ENCODE measurements at regions not wholly inside any gene's neighbourhood (a gene's known extent, or its start where the extent isn't known, plus 50 kb on each side); places are given as distances from the start of the nearest gene placed in this dataset.
"Not testable (repeated sequence)": the region's sequence is repeated elsewhere in the genome, so short reads cannot be mapped to it uniquely, and the experiment has no call there.

DNA sequence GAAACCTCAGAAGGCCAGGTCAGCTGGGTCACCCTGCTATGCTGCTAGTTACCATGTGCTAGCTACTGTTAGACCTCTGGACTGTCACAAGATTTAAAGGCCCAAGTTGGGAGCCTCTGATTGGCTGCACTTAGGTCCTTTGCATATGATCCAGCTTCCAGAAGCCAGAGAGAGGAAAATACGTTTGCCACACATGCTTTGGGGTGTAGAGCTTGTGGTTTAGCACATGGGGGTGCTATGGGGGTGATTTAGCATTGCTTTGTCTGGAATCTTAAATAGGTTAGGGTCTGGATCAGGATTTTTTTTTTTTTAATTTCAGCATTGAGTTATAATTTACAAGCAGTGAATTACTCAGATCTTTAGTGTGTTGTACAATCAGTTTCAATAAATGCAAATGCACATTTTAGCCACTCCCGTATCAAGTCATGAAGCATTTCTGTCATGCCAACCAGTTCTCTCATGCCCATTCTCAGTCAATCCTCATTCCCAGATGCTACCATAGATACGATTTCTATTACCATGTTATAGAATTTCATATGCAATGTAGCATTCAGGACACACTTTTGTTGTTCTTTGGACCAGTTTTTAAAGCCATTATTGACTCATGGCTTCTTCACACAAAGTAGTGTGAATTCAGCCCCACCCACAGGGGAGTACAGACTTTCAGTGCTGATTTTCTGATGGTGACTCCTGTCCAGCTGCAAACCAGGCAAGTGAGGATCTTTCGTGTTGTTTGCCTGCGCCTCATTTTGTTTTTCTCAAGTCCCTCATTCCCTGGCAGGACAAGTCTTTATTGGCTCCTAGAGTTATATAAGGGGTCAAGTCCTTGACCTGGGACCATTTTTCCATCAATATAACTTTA is 250.4 kb downstream of the LRRC70 start:
- DNase-seq (ENCODE audit: low spot score), result no peak
- Histone ChIP-seq H3K36me3 (ENCODE audit: insufficient read depth, low read length) (no peaks in the 10 kb centered on the region), H3K9me2 (ENCODE audit: insufficient read depth, low read length) (no peaks in the 10 kb centered on the region), H3K4me1 (ENCODE audit: insufficient read depth, low read length, poor library complexity, severe bottlenecking) (no peaks in the 10 kb centered on the region), H3K27ac (ENCODE audit: low read depth, low read length, poor library complexity, severe bottlenecking) (no peak overlapping the region), H4K20me1 (ENCODE audit: insufficient read depth, low read length) (no peaks in the 10 kb centered on the region), H3K79me2 (ENCODE audit: insufficient read depth, low read depth, low read length) (no peaks in the 10 kb centered on the region), H3K9me3 (ENCODE audit: low read length) (no peaks in the 10 kb centered on the region), H3K4me2 (ENCODE audit: low read length) (no peak overlapping the region), H3K4me3 (ENCODE audit: low read depth, low read length, poor library complexity, severe bottlenecking) (no peak overlapping the region), H2AFZ (ENCODE audit: low read length) (no peak overlapping the region)
- ChIA-PET POLR2A (interaction anchor here (0.6 to 0.7 kb wide), 2 partner anchors 13 to 634 kb away, joined by 4 read pairs; no protein-coding TSS in a partner anchor), CTCF (ENCODE audit: unreplicated experiment) (no interaction called here)
- intact Hi-C loops (cut with micrococcal nuclease; ENCODE audit: unreplicated experiment), result no loop called here
- BruUV-seq (replicated peaks), result no TSS peak
- TF ChIP-seq EZH2phosphoT487 (IDR thresholded peaks at IDR 0.05; ENCODE audit: borderline replicate concordance, low read depth, low read length), result no peak
- TF ChIP-seq, protein P1, sequence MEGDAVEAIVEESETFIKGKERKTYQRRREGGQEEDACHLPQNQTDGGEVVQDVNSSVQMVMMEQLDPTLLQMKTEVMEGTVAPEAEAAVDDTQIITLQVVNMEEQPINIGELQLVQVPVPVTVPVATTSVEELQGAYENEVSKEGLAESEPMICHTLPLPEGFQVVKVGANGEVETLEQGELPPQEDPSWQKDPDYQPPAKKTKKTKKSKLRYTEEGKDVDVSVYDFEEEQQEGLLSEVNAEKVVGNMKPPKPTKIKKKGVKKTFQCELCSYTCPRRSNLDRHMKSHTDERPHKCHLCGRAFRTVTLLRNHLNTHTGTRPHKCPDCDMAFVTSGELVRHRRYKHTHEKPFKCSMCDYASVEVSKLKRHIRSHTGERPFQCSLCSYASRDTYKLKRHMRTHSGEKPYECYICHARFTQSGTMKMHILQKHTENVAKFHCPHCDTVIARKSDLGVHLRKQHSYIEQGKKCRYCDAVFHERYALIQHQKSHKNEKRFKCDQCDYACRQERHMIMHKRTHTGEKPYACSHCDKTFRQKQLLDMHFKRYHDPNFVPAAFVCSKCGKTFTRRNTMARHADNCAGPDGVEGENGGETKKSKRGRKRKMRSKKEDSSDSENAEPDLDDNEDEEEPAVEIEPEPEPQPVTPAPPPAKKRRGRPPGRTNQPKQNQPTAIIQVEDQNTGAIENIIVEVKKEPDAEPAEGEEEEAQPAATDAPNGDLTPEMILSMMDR (conservative IDR thresholded peaks at IDR 0.05; ENCODE audit: low read length), result no peak

DNA sequence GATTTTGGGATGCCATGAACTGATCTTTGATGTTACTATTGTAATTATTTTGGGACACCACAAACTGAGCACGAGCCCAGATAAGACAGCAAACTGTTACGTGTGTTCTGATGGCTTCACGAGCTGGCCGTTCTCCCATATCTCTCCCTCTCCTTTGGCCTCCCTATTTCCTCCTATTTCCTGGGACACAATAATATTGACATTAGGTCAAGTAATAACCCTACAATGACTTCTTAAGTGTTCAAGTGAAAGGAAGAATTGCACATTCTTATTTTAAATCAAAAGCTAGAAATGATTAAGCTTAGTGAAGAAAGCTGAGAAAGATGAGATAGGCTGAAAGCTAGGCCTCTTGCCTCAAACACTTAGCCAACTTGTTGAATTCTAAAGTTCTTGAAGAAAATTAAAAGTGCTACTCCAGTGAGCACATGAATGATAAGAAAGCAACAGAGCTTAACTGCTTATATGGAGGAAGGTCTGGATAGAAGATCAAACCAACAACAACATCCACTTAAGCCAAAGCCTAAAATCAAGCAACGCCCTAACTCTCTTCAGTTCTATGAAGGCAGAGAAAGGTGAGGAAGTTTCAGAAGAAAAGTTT is 247.1 kb downstream of the LRRC70 start:
- no peaks in the 10 kb centered on the region for H4K20me1 ChIP-seq (ENCODE audit: insufficient read depth, low read length)
- H3K36me3 ChIP-seq (ENCODE audit: insufficient read depth, low read length), result no peaks in the 10 kb centered on the region
- no peak overlapping the region for H3K4me3 ChIP-seq (ENCODE audit: low read depth, low read length, poor library complexity, severe bottlenecking)
- H3K9me3 ChIP-seq (ENCODE audit: low read length), result no peaks in the 10 kb centered on the region
- no peaks in the 10 kb centered on the region for H3K4me1 ChIP-seq (ENCODE audit: insufficient read depth, low read length, poor library complexity, severe bottlenecking)
- no peaks in the 10 kb centered on the region for H3K79me2 ChIP-seq (ENCODE audit: insufficient read depth, low read depth, low read length)
- ChIA-PET POLR2A (no interaction called here), CTCF (ENCODE audit: unreplicated experiment) (no interaction called here)
- no peaks in the 10 kb centered on the region for H3K9me2 ChIP-seq (ENCODE audit: insufficient read depth, low read length)
- H3K27ac ChIP-seq (ENCODE audit: low read depth, low read length, poor library complexity, severe bottlenecking), result no peak overlapping the region
- BruUV-seq (replicated peaks), result no TSS peak
- no peak for TF ChIP-seq EZH2phosphoT487 (IDR thresholded peaks at IDR 0.05; ENCODE audit: borderline replicate concordance, low read depth, low read length)
- TF ChIP-seq, protein P1 (conservative IDR thresholded peaks at IDR 0.05; ENCODE audit: low read length), result no peak
- H2AFZ ChIP-seq (ENCODE audit: low read length), result no peak overlapping the region
- no peak overlapping the region for H3K4me2 ChIP-seq (ENCODE audit: low read length)
- no peak for DNase-seq (ENCODE audit: low spot score)
- intact Hi-C loops (cut with micrococcal nuclease; ENCODE audit: unreplicated experiment), result no loop called here

GRCh38 chr5:62824936-62825335 is 246.3 kb downstream of the LRRC70 start:
- Histone ChIP-seq H3K9me2 (ENCODE audit: insufficient read depth, low read length) (no peaks in the 10 kb centered on the region), H4K20me1 (ENCODE audit: insufficient read depth, low read length) (no peaks in the 10 kb centered on the region), H3K79me2 (ENCODE audit: insufficient read depth, low read depth, low read length) (no peaks in the 10 kb centered on the region), H3K36me3 (ENCODE audit: insufficient read depth, low read length) (no peaks in the 10 kb centered on the region), H3K4me1 (ENCODE audit: insufficient read depth, low read length, poor library complexity, severe bottlenecking) (no peaks in the 10 kb centered on the region), H3K9me3 (ENCODE audit: low read length) (no peaks in the 10 kb centered on the region), H3K27ac (ENCODE audit: low read depth, low read length, poor library complexity, severe bottlenecking) (no peak overlapping the region), H2AFZ (ENCODE audit: low read length) (no peak overlapping the region), H3K4me2 (ENCODE audit: low read length) (no peak overlapping the region), H3K4me3 (ENCODE audit: low read depth, low read length, poor library complexity, severe bottlenecking) (no peak overlapping the region)
- CTCF ChIA-PET (ENCODE audit: unreplicated experiment), result no interaction called here
- DNase-seq (ENCODE audit: low spot score), result no peak
- POLR2A ChIA-PET, result no interaction called here
- TF ChIP-seq EZH2phosphoT487 (IDR thresholded peaks at IDR 0.05; ENCODE audit: borderline replicate concordance, low read depth, low read length), result no peak
- TF ChIP-seq, protein P1 (conservative IDR thresholded peaks at IDR 0.05; ENCODE audit: low read length), result no peak
- no TSS peak for BruUV-seq (replicated peaks)
- intact Hi-C loops (cut with micrococcal nuclease; ENCODE audit: unreplicated experiment), result no loop called here

DNA sequence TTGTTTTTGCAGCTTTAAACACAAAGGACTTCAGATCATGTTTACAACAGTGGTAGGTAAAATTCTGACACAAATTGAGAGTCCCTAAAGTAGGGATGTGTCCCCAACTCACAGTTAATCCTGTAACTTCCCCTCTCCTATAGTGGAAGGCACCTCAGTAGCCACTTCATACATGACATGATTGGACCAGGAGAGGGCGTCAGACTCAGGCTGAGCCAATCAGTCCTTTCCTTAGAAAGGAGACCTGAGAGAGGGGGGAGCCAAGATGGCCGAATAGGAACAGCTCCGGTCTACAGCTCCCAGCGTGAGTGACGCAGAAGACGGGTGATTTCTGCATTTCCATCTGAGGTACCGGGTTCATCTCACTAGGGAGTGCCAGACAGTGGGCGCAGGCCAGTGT is 238.4 kb downstream of the LRRC70 start:
- H3K9me2 ChIP-seq (ENCODE audit: insufficient read depth, low read length); H4K20me1 ChIP-seq (ENCODE audit: insufficient read depth, low read length); H3K4me3 ChIP-seq (ENCODE audit: low read depth, low read length, poor library complexity, severe bottlenecking); H3K36me3 ChIP-seq (ENCODE audit: insufficient read depth, low read length); CTCF ChIA-PET (ENCODE audit: unreplicated experiment); H3K9me3 ChIP-seq (ENCODE audit: low read length); H3K4me1 ChIP-seq (ENCODE audit: insufficient read depth, low read length, poor library complexity, severe bottlenecking); H2AFZ ChIP-seq (ENCODE audit: low read length); H3K27ac ChIP-seq (ENCODE audit: low read depth, low read length, poor library complexity, severe bottlenecking); intact Hi-C loops (cut with micrococcal nuclease; ENCODE audit: unreplicated experiment); BruUV-seq (replicated peaks); H3K4me2 ChIP-seq (ENCODE audit: low read length); DNase-seq (ENCODE audit: low spot score); H3K79me2 ChIP-seq (ENCODE audit: insufficient read depth, low read depth, low read length): not testable (repeated sequence)
- POLR2A ChIA-PET, result interaction anchor here (0.6 kb wide), 1 partner anchor 147 kb away, joined by 4 read pairs; no protein-coding TSS in a partner anchor
